Skeletal muscle cell (primary cell): ENCODE measurements at regions not wholly inside any gene's neighbourhood (a gene's known extent, or its start where the extent isn't known, plus 50 kb on each side); places are given as distances from the start of the nearest gene placed in this dataset.

ENCODE experiments used
- DNase-seq: peaks from one replicate; pipeline ENCODE4 v3.0.0-alpha.2; 2010; ENCODE audit warnings: low read depth
- H3K4me3 ChIP-seq: 2 replicates; pipeline ENCODE4 v1.5.1; 2011; ENCODE audit warnings: low read depth, mild to moderate bottlenecking, control low read depth, low read length, moderate library complexity

DNA sequence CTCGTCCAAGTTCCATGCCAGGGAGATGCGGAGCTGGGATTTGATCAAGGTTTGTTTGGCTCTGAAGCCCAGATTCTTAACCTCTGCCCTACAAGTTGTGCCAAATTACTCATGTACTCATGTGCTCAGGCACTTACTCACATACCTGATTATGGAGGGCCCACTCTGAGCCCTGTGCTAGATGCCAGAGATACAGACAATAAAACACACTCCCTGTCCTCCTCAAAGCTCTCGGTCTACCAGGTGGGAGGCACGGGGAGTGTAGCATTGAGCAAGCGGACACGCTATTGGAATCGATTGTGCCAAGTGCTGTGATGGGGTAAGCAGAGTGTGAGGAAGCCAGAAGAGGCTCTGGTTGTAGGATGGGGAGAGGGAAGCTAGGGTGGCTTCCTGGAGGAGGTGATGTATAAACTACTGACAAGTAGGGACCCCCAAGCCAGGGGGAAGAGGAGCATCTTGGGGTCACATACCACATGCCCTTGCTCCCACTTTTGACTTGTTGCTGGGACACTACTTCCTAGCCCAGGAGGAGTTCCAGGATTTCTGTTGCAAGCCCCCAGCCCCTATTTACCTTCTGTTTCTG, 49.8 kb upstream of the IFNLR1 start:
- no peak overlapping the region for H3K4me3 ChIP-seq
- DNase-seq, result peak; percentile 19
